ACHN (cell line): ENCODE measurements at regions not wholly inside any gene's neighbourhood (a gene's known extent, or its start where the extent isn't known, plus 50 kb on each side); places are given as distances from the start of the nearest gene placed in this dataset.

Experiments used
- DNase-seq: peaks from one replicate; pipeline ENCODE4 v3.0.0-alpha.2; 2015
- in situ Hi-C: cut with HindIII; loops from 2 replicates; pipeline ENCODE4 v1.10.0; 2017; ENCODE audit warnings: low sequenced_read_pairs, low pct_ligation_motif_present, low pct_unique_long_range_greater_than_20kb

DNA sequence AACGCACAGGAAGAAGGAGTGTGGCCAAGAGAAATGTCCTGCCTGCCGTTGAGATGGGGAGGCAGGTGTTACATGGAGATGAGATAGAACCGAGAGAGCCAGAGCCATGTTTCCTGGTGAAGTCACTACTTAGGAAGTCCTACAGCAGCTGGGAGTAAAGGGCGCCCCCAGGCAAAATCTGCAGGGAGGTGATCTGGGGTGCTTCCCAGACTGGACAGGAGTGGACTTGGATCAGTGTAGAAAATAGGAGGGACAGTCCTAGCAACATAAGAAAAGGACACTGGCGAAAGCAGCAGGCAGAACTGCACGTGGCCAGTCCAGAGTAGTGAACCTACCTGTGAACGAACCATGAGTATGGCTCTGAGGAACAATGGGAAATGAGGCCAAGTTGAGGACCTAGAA lies 85.3 kb downstream of the CD164 start:
- no peak for DNase-seq
- in situ Hi-C loops, result no loop called here

GRCh38 chr6:109296452-109296851 lies 85.8 kb downstream of the CD164 start:
- in situ Hi-C loops, result no loop called here
- no peak for DNase-seq

- DNase-seq, result no peak
- in situ Hi-C loops, result no loop called here
Observed at GRCh38 chr6:109295774-109296156, 86.5 kb downstream of the CD164 start.

DNA sequence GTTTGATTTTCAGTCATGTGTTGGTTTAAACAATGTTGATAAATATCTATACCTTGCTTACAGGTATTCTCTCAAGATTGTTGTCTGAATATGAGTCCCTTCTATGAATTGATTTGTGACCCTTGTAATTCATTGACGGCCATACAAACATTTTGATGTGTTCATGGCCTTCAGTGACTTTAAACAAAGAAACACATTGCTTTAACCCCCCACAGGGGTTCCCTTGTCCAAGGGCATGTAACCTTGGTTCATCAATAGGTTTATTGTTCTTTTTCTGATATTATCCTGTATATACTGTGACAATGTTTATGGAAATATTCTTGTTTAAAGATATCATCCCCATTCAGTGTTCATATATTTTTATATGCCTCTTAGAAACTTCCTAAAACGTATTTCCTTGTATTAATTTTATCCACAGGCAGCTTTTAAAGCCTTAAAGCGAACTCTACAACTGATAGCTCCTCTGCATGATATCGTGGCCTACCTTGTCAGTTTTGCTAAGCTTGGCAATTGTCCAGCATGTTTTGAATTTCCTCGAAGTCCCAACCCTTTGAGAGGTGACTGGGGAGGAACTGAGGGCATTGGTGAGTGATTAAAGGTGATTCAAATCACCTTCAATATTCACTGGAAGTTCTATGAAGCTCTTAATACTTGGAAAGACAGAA lies 87.0 kb downstream of the CD164 start:
- in situ Hi-C loops, result no loop called here
- no peak for DNase-seq

- no peak for DNase-seq
- in situ Hi-C loops, result no loop called here
Observed at GRCh38 chr6:109292983-109293586, 89.2 kb downstream of the CD164 start.

DNA sequence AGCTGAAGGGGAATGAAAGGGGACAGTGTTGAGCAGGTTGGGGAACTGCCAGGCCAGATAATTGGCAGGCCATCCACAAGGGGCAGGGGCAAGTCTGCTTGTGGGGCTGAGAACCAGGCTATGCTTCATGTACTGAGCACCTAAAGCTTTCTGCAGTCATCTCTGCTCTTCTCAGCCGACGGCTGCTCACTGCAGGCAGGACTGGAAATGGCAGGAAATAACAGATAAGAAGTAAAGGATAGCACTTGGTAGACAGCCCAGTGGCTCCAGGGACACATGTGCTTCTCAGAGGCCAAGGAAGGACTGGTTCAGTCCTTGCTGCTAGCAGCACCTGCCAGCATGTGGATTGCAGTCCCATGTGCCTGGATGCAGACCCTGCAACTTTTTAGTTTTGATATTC lies 89.8 kb downstream of the CD164 start:
- in situ Hi-C loops, result no loop called here

DNA sequence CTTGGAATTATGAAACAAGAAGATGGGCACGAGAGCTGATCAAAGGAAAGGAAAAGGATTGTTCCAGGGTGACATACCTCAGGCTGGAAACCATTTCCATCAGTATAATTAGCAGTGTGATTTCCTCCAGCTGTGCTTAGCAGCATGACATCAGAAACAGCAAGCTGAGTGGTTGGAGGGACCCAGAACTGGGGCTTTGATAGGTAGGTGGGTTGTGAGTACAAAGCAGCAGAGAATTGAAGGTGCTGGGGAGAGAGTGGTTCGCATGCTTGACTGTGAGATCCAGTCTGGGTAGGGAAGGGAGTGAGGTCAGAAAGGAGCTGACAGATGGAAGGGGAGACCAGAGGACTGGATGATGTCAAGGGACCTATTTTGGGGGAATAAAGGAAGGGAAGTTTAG lies 90.4 kb downstream of the CD164 start:
- in situ Hi-C loops, result no loop called here

More for the DNA sequence above, 89.8 kb downstream of the CD164 start:
- DNase-seq, result no peak

DNA sequence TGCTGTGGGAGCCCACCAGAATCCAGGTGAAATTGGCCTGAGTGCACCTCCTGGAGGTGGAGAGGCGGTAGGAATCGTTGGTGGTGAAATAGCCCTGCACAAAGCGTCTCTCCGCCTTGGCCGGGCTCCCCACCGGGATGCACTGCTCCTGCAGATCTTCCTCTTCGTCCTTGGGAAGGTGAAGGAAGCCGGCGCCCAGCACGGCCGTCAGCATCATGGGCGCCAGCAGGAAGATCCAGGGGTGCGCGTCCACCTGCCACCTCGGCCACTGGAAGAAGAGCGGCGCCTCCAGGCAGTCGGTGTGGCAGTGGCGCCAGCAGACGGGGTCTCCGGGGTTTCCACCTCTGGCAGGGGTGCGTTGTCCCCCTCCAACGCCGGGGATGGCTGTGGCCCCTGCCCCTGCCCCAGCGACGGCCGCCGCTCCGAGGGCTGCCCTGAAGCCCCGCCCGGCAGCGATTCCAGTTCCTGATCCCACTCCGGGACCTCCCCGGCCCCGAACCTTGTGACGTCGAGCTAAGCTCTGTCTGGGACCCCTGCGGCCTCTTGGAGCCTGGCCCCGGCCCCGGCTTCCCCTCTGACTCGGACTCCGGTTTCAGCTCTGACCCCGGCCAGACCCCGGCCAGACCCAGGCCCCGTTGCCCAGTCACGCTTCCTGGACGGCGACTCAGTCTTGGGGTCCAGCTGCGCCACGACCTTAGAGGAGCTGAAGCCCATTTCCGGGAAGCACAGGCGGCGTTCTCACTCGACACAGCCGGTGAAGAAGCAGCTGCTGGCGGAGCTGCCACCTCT lies 91.9 kb downstream of the CD164 start:
- DNase-seq, result no peak
- in situ Hi-C loops, result no loop called here

More for the DNA sequence above, 90.4 kb downstream of the CD164 start:
- no peak for DNase-seq

- in situ Hi-C loops, result no loop called here
- no peak for DNase-seq
Observed at GRCh38 chr6:109285366-109285765, 96.9 kb downstream of the CD164 start.

DNA sequence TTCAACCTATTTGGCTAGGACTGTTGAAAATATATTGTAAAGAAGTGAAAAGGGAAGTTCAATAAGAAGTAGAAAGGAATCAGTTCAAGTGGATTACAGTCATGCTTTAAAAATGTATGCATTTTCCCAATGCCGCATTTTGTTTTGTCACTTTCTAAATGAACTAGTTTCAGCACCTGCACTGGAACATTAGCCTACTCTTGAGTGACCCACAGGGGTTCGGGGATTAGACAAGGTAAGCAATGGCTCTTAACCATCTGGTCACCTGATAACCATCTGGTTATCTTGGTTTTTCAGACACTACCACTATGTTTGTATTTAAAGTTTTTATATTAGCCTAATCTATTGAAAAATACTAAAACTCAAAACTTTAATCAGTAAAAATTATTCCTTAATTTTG lies 97.6 kb downstream of the CD164 start:
- DNase-seq, result no peak
- in situ Hi-C loops, result no loop called here

DNA sequence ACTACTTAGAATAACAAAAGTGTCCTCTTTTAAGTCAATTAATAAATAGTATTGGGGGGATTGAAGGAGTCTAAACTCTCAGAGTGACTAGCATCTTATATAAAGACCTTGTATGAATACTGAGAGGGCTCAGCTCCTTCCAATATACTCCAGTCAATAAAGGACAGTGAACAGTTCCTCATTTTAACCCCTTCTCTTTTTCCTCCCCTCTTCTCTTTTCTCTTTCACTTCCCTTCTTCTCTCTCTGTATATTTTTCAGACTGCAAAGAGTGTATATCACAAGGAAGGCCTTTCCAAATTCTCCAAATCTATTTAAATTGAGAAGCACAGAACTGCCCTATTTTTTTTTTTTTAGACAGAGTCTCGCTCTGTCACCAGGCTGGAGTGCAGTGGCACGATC lies 99.5 kb downstream of the CD164 start:
- no peak for DNase-seq

DNA sequence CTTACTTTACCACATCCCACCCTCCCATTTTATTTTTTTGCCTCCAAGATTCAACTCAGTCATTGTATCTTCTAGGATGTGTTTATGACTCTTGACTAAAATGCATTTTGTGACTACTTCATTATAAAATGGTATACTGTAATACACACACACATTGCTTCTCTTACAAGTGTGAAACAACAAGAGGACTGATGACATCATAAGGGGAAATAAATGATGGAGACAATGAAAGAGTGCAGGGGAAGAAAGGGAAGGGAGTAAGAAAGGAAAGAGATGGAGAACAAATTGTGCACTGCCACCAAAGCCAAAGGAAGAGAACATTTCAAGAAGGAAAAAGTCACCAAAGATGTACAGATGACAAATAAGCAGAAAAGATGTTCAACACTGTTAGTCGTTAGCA lies 102.6 kb downstream of the CD164 start:
- DNase-seq, result no peak
- in situ Hi-C loops, result no loop called here

More for the DNA sequence above, 99.5 kb downstream of the CD164 start:
- in situ Hi-C loops, result no loop called here

DNA sequence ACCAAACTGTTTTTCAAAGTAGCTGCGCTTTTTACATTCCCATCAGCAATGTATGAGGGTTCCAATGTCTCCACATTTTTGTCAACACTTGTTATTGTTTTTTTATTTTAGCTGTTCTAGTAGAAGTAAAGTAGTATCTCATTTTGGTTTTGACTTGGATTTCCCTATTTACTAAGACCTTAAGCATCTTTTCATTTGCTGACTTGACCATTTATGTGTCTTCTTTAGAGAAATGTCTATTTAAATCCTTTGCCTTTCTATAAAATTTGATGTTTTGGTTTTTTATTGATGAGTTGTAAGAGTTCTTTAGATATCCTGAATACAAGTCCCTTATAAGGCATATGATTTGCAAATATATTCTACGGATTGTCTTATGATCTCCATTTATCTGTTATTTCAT lies 110.6 kb downstream of the CD164 start:
- no peak for DNase-seq
- in situ Hi-C loops, result no loop called here

- in situ Hi-C loops, result no loop called here
- no peak for DNase-seq
Observed at GRCh38 chr6:109269953-109270517, 112.2 kb downstream of the CD164 start.

- DNase-seq, result no peak
- in situ Hi-C loops, result no loop called here
Observed at GRCh38 chr6:109269057-109269456, 113.2 kb downstream of the CD164 start.

GRCh38 chr6:109265530-109265929 lies 116.7 kb downstream of the CD164 start:
- in situ Hi-C loops, result no loop called here
- DNase-seq, result no peak

DNA sequence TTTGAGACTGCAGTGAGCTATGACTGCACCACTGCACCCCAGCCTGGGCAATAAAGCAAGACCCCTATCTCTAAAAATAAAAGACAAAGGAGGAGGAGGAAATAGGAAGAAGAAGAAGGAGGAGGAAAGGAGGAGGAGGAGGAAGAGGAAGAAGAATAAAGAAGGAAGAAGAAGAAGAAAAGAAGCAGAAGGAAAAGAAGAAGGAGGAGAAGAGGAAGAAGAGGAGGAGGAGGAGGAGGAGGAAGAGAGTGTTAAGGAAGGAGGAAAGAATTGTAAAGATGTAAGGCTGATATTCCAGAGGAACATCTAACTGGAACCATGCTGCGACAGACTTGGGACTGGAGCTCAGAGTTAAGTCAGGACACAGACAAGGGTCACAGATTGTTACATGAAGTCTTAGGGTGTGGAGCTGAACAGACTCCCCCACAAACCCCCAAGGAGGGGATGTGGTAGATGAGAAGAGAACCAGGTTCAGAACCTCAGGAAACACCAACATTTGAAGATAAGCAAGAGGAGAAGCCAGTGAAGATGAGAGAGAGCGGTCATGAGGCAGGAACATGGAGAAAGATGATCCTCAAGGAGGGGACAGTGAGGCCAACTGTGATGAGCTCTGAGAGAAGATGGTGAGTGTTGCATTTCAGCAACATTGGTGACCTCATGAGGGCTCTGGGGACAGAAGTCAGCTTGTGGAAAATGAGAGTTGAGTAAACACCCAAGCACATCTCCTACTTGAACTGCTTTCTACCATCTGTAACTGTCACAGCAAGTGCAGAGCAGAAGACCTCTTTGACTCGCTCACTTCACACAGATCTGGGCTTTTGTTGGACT lies 118.2 kb downstream of the CD164 start:
- in situ Hi-C loops, result no loop called here

DNA sequence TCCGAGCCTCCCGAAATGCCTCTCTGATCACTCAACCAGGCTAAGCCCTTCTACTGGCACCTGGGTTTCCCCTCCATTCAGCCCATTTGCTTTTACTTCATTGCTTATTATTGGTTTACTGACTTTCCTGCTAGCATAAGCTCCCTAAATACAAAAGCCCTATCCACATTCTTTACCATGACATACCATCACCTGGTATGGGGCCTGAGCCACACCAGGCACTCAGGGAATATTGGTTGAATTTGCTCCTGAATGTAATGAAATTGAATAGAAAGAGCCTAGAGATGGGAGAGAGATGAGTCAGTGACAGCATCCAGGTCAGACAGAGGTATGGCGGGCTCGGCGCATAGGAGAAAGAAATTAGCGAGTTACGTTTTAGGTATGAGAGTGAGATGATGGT lies 120.0 kb downstream of the CD164 start:
- no peak for DNase-seq
- in situ Hi-C loops, result no loop called here

More for the DNA sequence above, 118.2 kb downstream of the CD164 start:
- DNase-seq, result no peak

DNA sequence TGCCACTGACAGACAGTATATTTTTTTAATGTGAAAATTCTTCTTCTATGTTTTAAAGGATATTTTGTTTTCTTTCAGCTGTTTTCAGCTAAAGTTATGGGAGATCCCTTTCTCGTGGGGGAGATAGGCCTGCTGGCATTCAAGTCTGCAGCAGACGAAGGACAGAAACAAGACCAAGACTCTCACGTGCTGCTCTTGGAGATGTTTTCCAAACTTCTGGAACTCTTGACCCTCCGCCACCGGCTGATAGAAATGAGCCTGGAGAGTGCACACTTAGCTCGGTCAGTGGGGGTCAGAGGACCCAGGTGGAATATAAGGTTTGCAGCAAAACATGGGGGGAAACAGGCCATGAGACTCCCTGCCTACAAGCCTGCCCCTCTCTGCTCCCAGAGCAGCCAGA lies 120.5 kb downstream of the CD164 start:
- in situ Hi-C loops, result no loop called here
- DNase-seq, result no peak
